OCI-LY7 (cell line): ENCODE measurements at regions not wholly inside any gene's neighbourhood (a gene's known extent, or its start where the extent isn't known, plus 50 kb on each side); places are given as distances from the start of the nearest gene placed in this dataset.

ENCODE experiments used
- BruUV-seq: library from RNA; stranded (reverse); fragments of 400-500 nt; replicated peaks from 2 replicates; lab custom pipeline; 2021; lab: Mats Ljungman, UMichigan
- CTCF ChIA-PET: fragments of 300-600 bp; sonication (Branson Sonifier 250); formaldehyde crosslinking; loops from one replicate; lab custom pipeline; 2022; ENCODE audit warnings: antibody characterized with exemption; ENCODE audit not compliant: unreplicated experiment; lab: Charles Lee
- POLR2A ChIA-PET: fragments of 300-600 bp; sonication (Branson Sonifier 250); formaldehyde crosslinking; loops from one replicate; lab custom pipeline; 2022; ENCODE audit warnings: antibody characterized with exemption; lab: Charles Lee
- DNase-seq: peaks from one replicate; pipeline ENCODE4 v3.0.0-alpha.2; 2015; ENCODE audit warnings: low spot score
- H2AFZ ChIP-seq: fragments of 200-600 bp; sonication (generic), shearing (Covaris generic); 2 replicates; pipeline ENCODE4 v1.6.1; 2014; ENCODE audit warnings: mild to moderate bottlenecking, antibody characterized with exemption, low read length, moderate library complexity
- H3K27ac ChIP-seq: fragments of 200-600 bp; sonication (generic); 2 replicates; pipeline ENCODE4 v1.5.1; 2014; ENCODE audit warnings: mixed run types, low read depth, mild to moderate bottlenecking, moderate library complexity, low read length, inconsistent platforms; ENCODE audit not compliant: poor library complexity, severe bottlenecking
- H3K36me3 ChIP-seq: fragments of 200-600 bp; sonication (generic); 2 replicates; pipeline ENCODE4 v1.6.1; 2014; ENCODE audit warnings: mild to moderate bottlenecking, antibody characterized with exemption, low read length, moderate library complexity, mixed read lengths; ENCODE audit not compliant: insufficient read depth
- H3K4me1 ChIP-seq: fragments of 200-600 bp; sonication (generic); 2 replicates; pipeline ENCODE4 v1.5.1; 2014; ENCODE audit warnings: mild to moderate bottlenecking, low read length; ENCODE audit not compliant: insufficient read depth, poor library complexity, severe bottlenecking
- H3K4me2 ChIP-seq: fragments of 200-600 bp; sonication (generic); 2 replicates; pipeline ENCODE4 v1.6.1; 2014; ENCODE audit warnings: mild to moderate bottlenecking, low read length
- H3K4me3 ChIP-seq: fragments of 200-600 bp; sonication (generic); 2 replicates; pipeline ENCODE4 v1.5.1; 2014; ENCODE audit warnings: mild to moderate bottlenecking, low read depth, low read length; ENCODE audit not compliant: poor library complexity, severe bottlenecking
- H3K79me2 ChIP-seq: fragments of 200-600 bp; sonication (generic); 2 replicates; pipeline ENCODE4 v1.6.1; 2016; ENCODE audit warnings: low read depth, mild to moderate bottlenecking, low read length, moderate library complexity, mixed read lengths; ENCODE audit not compliant: insufficient read depth
- H3K9me2 ChIP-seq: fragments of 200-600 bp; sonication (generic); 2 replicates; pipeline ENCODE4 v1.6.1; 2016; ENCODE audit warnings: mild to moderate bottlenecking, low read length, mixed read lengths; ENCODE audit not compliant: insufficient read depth
- H3K9me3 ChIP-seq: fragments of 200-600 bp; sonication (generic); 2 replicates; pipeline ENCODE4 v1.6.1; 2014; ENCODE audit warnings: mild to moderate bottlenecking, mixed run types, low read length, mixed read lengths
- H4K20me1 ChIP-seq: fragments of 200-600 bp; sonication (generic); 2 replicates; pipeline ENCODE4 v1.6.1; 2014; ENCODE audit warnings: mild to moderate bottlenecking, antibody characterized with exemption, low read length, moderate library complexity, mixed read lengths; ENCODE audit not compliant: insufficient read depth
- EZH2phosphoT487 ChIP-seq: fragments of 200-600 bp; sonication (generic); IDR thresholded peaks from 2 replicates; pipeline ENCODE4 v1.6.1; 2018; ENCODE audit warnings: low read depth, borderline replicate concordance, mild to moderate bottlenecking, mixed run types, antibody characterized with exemption, low read length, moderate library complexity, mixed read lengths
- intact Hi-C: fragments of 100-400 bp; cut with micrococcal nuclease; formaldehyde crosslinking; loops from one replicate; pipeline ENCODE4 v1.10.0; 2022; ENCODE audit not compliant: unreplicated experiment
- TF ChIP-seq, protein P1 (sequence below): fragments of 200-600 bp; sonication (generic); conservative IDR thresholded peaks from 2 replicates; pipeline ENCODE4 v1.5.1; 2014; ENCODE audit warnings: mild to moderate bottlenecking, antibody characterized with exemption, low read length, moderate library complexity, mixed read lengths

DNA sequence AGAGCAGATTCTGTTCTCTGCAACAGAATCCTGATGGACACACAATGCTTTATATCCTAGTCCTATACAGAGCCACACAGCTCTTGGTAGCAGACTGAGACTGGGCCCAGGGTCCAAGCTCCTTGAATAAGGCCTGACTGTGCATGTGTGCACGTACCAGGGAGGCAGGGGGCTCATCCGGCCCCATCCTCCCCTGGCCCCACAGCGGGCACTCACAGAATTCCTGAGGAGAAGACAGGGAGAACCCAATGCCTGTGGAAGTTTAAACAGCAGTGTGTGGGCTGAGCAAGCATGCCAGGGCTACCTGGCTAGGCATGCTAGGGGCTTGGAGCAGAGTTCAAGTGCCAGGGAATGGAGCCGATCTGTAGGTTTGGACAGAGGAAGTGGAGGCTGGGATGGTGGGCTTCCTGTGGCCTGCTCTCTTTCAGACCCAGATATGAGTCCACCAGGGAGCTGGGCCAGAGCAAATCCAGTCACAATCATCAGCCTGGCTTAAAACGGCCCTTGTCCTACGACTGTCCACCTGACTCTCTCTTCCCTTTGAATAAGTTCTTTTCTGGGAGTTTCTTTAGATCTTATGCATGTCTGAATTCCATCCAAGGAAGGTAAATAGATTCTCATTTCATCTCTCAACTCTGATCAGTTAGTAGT, 74.0 kb downstream of the MRPL14 start:
- Histone ChIP-seq H3K79me2 (no peaks in the 10 kb centered on the region), H3K27ac (no peak overlapping the region), H3K36me3 (no peaks in the 10 kb centered on the region), H3K4me3 (no peak overlapping the region), H4K20me1 (no peaks in the 10 kb centered on the region), H3K4me1 (no peaks in the 10 kb centered on the region), H3K4me2 (no peak overlapping the region), H2AFZ (no peak overlapping the region), H3K9me3 (no peaks in the 10 kb centered on the region), H3K9me2 (no peaks in the 10 kb centered on the region)
- no peak for DNase-seq
- no TSS peak for BruUV-seq
- TF ChIP-seq EZH2phosphoT487, result no peak
- TF ChIP-seq, protein P1, sequence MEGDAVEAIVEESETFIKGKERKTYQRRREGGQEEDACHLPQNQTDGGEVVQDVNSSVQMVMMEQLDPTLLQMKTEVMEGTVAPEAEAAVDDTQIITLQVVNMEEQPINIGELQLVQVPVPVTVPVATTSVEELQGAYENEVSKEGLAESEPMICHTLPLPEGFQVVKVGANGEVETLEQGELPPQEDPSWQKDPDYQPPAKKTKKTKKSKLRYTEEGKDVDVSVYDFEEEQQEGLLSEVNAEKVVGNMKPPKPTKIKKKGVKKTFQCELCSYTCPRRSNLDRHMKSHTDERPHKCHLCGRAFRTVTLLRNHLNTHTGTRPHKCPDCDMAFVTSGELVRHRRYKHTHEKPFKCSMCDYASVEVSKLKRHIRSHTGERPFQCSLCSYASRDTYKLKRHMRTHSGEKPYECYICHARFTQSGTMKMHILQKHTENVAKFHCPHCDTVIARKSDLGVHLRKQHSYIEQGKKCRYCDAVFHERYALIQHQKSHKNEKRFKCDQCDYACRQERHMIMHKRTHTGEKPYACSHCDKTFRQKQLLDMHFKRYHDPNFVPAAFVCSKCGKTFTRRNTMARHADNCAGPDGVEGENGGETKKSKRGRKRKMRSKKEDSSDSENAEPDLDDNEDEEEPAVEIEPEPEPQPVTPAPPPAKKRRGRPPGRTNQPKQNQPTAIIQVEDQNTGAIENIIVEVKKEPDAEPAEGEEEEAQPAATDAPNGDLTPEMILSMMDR, result no peak
- CTCF ChIA-PET, result no interaction called here
- intact Hi-C loops, result no loop called here
- POLR2A ChIA-PET, result no interaction called here

DNA sequence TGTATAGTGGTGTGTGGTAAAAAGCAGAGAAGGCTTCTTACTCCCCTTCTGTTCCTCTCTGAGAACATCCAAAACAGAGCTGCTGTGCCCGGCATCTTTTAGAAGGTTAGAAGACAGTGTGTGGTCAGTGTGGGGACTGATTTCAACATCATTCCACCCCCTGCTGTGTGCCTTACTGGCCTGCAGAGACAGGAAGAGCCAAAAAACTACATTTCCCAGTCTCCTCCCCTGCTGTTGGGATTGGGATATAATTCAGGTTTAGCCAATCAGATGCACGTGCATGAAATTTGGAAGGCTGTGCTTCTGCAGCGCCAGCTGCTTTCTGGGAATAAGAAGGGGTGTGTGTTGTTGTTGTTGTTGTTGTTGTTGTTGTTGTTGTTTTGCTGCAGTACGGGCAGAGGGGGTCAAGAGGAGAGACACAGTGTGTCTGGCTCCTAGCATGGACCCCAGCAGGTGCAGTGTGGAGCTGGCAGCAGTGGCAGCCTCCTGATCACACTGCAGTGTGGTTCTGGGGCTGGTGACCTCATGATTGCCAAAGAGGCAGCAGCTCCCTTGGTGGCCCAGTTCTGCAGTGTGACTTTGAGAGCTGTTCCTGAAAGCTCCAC, 74.7 kb downstream of the MRPL14 start:
- no peaks in the 10 kb centered on the region for H3K79me2 ChIP-seq
- no peak for TF ChIP-seq EZH2phosphoT487
- TF ChIP-seq, protein P1, result no peak
- CTCF ChIA-PET, result no interaction called here
- no peaks in the 10 kb centered on the region for H4K20me1 ChIP-seq
- no peak overlapping the region for H2AFZ ChIP-seq
- H3K4me2 ChIP-seq, result no peak overlapping the region
- intact Hi-C loops, result no loop called here
- no peaks in the 10 kb centered on the region for H3K9me3 ChIP-seq
- no peak for DNase-seq
- POLR2A ChIA-PET, result interaction anchor here (0.5 kb wide), 1 partner anchor 359 kb away, joined by 3 read pairs; no protein-coding TSS in a partner anchor
- H3K4me1 ChIP-seq, result no peaks in the 10 kb centered on the region
- H3K9me2 ChIP-seq, result no peaks in the 10 kb centered on the region
- H3K36me3 ChIP-seq, result no peaks in the 10 kb centered on the region
- BruUV-seq, result no TSS peak
- H3K4me3 ChIP-seq, result no peak overlapping the region
- no peak overlapping the region for H3K27ac ChIP-seq

DNA sequence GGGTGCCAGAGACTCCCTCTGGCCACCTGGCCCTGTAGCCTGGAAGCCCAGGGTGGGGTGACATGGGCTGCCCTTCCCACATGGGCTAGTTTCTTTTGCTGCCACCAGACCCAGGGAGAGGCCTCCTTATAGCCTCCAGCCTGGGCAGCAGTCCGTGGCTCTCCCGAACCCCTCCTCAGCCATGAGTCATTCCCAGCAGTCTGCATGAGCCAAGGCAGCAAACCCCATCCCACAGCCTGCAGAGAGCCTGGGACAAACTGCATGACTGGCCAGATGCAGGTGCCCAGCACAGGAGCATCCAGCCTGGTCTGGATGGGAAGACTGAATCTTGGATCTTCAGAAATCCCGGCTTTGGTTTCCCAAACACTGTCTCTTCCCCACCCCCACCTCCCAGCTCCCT, 75.7 kb downstream of the MRPL14 start:
- BruUV-seq, result no TSS peak
- Histone ChIP-seq H3K4me3 (no peak overlapping the region), H3K4me2 (no peak overlapping the region), H3K9me3 (no peaks in the 10 kb centered on the region), H2AFZ (no peak overlapping the region), H3K9me2 (no peaks in the 10 kb centered on the region), H3K36me3 (no peaks in the 10 kb centered on the region), H3K4me1 (no peaks in the 10 kb centered on the region), H4K20me1 (no peaks in the 10 kb centered on the region), H3K79me2 (no peaks in the 10 kb centered on the region), H3K27ac (no peak overlapping the region)
- no peak for DNase-seq
- CTCF ChIA-PET, result no interaction called here
- POLR2A ChIA-PET, result no interaction called here
- TF ChIP-seq, protein P1, result no peak
- TF ChIP-seq EZH2phosphoT487, result no peak
- intact Hi-C loops, result no loop called here
